ENCODE measurements at regions not wholly inside any gene's neighbourhood (a gene's known extent, or its start where the extent isn't known, plus 50 kb on each side); places are given as distances from the start of the nearest gene placed in this dataset.

GRCh38 chr14:36083317-36083716 is 93.2 kb downstream of the PTCSC3 start:
- DNase-seq (ENCODE audit: low read depth): no peak

GRCh38 chr14:36078080-36078479 is 98.4 kb downstream of the PTCSC3 start:
- no peak for DNase-seq (ENCODE audit: low read depth)

- DNase-seq (ENCODE audit: low read depth): no peak
Measured at GRCh38 chr14:36076197-36076596, 100.3 kb downstream of the PTCSC3 start.

- no peak for DNase-seq (ENCODE audit: low read depth)
Measured at GRCh38 chr14:36075203-36075602, 101.3 kb downstream of the PTCSC3 start.

GRCh38 chr14:36070720-36071043 is 105.8 kb downstream of the PTCSC3 start:
- DNase-seq (ENCODE audit: low read depth): no peak

GRCh38 chr14:36070031-36070719 is 106.3 kb downstream of the PTCSC3 start:
- DNase-seq (ENCODE audit: low read depth): peak; percentile 47

GRCh38 chr14:36069535-36069900 is 107.0 kb downstream of the PTCSC3 start:
- DNase-seq (ENCODE audit: low read depth): peak; percentile 14

- no peak for DNase-seq (ENCODE audit: low read depth)
Measured at GRCh38 chr14:36068777-36069534, 107.6 kb downstream of the PTCSC3 start.

- no peak for DNase-seq (ENCODE audit: low read depth)
Measured at GRCh38 chr14:36067428-36068187, 108.9 kb downstream of the PTCSC3 start.

- no peak for DNase-seq (ENCODE audit: low read depth)
Measured at GRCh38 chr14:36066636-36067035, 109.9 kb downstream of the PTCSC3 start.

GRCh38 chr14:36065831-36066230 is 110.7 kb downstream of the PTCSC3 start:
- DNase-seq (ENCODE audit: low read depth): no peak

- no peak for DNase-seq (ENCODE audit: low read depth)
Measured at GRCh38 chr14:36059531-36059930, 117.0 kb downstream of the PTCSC3 start.

- DNase-seq (ENCODE audit: low read depth): no peak
Measured at GRCh38 chr14:36057452-36058116, 118.9 kb downstream of the PTCSC3 start.

- no peak for DNase-seq (ENCODE audit: low read depth)
Measured at GRCh38 chr14:36056845-36057244, 119.7 kb downstream of the PTCSC3 start.

- DNase-seq (ENCODE audit: low read depth): no peak
Measured at GRCh38 chr14:36055681-36056225, 120.8 kb downstream of the PTCSC3 start.

GRCh38 chr14:36055052-36055378 is 121.5 kb downstream of the PTCSC3 start:
- DNase-seq (ENCODE audit: low read depth): no peak

GRCh38 chr14:36054353-36055051 is 122.0 kb downstream of the PTCSC3 start:
- DNase-seq (ENCODE audit: low read depth): no peak

- DNase-seq (ENCODE audit: low read depth): no peak
Measured at GRCh38 chr14:36052681-36053080, 123.8 kb downstream of the PTCSC3 start.

- DNase-seq (ENCODE audit: low read depth): no peak
Measured at GRCh38 chr14:36052063-36052462, 124.5 kb downstream of the PTCSC3 start.

GRCh38 chr14:36048667-36049066 is 127.9 kb downstream of the PTCSC3 start:
- DNase-seq (ENCODE audit: low read depth): no peak

GRCh38 chr14:36047912-36048311 is 128.6 kb downstream of the PTCSC3 start:
- no peak for DNase-seq (ENCODE audit: low read depth)

GRCh38 chr14:36035675-36036074 is 140.8 kb downstream of the PTCSC3 start:
- no peak for DNase-seq (ENCODE audit: low read depth)
